ENCODE measurements at regions not wholly inside any gene's neighbourhood (a gene's known extent, or its start where the extent isn't known, plus 50 kb on each side); places are given as distances from the start of the nearest gene placed in this dataset.

DNA sequence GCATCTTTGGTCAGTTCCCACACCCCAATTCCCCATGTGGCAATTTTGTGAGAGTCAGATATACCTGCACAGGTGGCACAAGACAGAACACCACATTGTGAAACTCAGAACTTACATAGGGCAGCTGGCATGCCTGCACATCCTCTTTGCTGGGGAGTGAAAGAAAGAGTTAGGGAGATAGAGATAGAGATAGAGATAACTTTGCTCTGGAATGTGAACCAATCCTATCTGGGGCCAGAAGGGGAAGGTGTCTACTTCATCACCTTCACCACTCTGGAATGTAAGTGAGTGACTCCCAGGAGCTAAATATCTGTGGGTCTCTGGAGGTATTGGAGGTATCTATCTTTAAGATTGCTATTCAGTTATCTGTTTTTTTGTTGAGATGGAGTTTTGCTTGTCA, 289.2 kb downstream of the OGFRL1 start:
- no peaks in the 10 kb centered on the region for H3K36me3 ChIP-seq
- no peak overlapping the region for H3K4me3 ChIP-seq
- H3K9me3 ChIP-seq: no peaks in the 10 kb centered on the region
- DNase-seq: no peak
- H3K27me3 ChIP-seq: no peaks in the 10 kb centered on the region
- intact Hi-C loops (cut with DNase I): no loop called here
- TF ChIP-seq, protein P1, sequence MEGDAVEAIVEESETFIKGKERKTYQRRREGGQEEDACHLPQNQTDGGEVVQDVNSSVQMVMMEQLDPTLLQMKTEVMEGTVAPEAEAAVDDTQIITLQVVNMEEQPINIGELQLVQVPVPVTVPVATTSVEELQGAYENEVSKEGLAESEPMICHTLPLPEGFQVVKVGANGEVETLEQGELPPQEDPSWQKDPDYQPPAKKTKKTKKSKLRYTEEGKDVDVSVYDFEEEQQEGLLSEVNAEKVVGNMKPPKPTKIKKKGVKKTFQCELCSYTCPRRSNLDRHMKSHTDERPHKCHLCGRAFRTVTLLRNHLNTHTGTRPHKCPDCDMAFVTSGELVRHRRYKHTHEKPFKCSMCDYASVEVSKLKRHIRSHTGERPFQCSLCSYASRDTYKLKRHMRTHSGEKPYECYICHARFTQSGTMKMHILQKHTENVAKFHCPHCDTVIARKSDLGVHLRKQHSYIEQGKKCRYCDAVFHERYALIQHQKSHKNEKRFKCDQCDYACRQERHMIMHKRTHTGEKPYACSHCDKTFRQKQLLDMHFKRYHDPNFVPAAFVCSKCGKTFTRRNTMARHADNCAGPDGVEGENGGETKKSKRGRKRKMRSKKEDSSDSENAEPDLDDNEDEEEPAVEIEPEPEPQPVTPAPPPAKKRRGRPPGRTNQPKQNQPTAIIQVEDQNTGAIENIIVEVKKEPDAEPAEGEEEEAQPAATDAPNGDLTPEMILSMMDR (IDR thresholded peaks at IDR 0.05): no peak
- no peak overlapping the region for H3K27ac ChIP-seq
- no peak overlapping the region for H3K9ac ChIP-seq (ENCODE audit: low read depth in 2 of 2, low read length in 2 of 2)
- no peaks in the 10 kb centered on the region for H3K4me1 ChIP-seq

DNA sequence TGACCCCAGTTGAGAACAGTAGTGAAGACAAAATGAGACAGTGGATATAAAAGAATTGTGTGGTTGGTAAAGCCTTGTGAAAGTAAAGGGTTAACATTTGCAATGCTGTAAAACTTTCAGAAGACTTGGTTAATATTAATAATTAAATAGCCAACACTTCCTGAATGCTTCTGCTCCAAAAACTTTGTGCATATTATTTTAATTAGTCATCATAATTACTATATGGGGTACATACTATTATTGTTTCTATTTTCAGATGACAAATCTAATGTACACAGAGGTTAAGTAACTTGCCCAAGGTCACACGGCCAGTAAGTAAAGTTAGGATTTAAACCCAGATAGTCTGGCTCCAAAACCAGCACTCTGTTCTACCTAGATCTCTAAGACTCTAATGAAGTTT, 291.3 kb downstream of the OGFRL1 start:
- DNase-seq: no peak
- Histone ChIP-seq H3K9me3 (no peaks in the 10 kb centered on the region), H3K36me3 (no peaks in the 10 kb centered on the region), H3K9ac (ENCODE audit: low read depth in 2 of 2, low read length in 2 of 2) (no peak overlapping the region), H3K27ac (no peak overlapping the region), H3K4me3 (no peak overlapping the region), H3K4me1 (no peaks in the 10 kb centered on the region), H3K27me3 (no peaks in the 10 kb centered on the region)
- intact Hi-C loops (cut with DNase I): no loop called here
- TF ChIP-seq, protein P1 (IDR thresholded peaks at IDR 0.05): no peak

DNA sequence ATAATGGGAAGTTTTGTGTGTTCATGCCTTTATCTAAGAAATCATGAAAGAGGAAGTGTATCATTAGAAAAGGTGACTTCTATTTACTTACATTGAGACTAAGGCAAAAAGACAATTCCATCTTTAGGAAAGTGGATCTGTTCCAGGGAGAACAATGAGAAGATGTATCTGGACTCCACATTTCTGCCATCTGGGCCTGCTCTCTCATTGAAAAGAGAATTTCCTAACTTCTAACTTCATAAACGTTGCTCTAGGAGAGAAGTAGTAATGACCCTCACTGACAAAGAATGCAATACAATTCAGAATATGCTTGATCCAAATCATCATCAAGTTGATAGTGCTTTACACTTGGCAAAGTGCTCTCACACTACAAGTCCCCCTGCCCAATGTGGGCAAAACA, 294.2 kb downstream of the OGFRL1 start:
- Histone ChIP-seq H3K9ac (ENCODE audit: low read depth in 2 of 2, low read length in 2 of 2) (no peak overlapping the region), H3K4me3 (no peak overlapping the region), H3K27me3 (no peaks in the 10 kb centered on the region), H3K27ac (no peak overlapping the region), H3K36me3 (no peaks in the 10 kb centered on the region), H3K9me3 (no peaks in the 10 kb centered on the region), H3K4me1 (no peaks in the 10 kb centered on the region)
- TF ChIP-seq, protein P1 (IDR thresholded peaks at IDR 0.05): no peak
- no peak for DNase-seq
- intact Hi-C loops (cut with DNase I): no loop called here

DNA sequence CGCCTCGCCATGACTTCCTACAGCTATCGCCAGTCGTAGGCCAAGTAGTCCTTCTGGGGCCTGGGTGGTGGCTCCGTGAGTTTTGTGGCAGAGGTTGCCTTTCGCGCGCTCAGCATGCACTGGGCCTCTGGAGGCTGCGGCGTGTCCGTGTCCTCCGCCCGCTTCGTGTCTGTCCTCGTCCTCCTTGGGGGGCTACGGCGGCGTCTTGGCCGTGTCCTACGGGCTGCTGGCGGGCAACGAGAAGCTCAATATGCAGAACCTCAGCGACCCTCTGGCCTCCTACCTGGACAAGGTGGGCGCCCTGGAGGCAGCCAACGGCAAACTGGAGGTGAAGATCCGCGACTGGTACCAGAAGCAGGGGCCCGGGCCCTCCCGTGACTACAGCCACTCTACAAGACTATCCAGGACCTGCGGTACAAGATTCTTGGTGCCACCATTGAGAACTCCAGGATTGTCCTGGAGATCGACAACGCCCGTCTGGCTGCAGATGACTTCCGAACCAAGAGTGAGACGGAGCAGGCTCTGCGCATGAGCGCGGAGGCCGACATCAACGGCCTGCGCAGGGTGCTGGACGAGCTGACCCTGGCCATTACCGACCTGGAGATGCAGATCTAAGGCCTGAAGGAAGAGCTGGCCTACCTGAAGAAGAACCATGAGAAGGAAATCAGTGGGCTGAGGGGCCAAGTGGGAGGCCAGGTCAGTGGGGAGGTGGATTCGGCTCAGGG, 296.3 kb downstream of the OGFRL1 start:
- TF ChIP-seq, protein P1 (IDR thresholded peaks at IDR 0.05): no peak
- no peak overlapping the region for H3K9ac ChIP-seq (ENCODE audit: low read depth in 2 of 2, low read length in 2 of 2)
- no peaks in the 10 kb centered on the region for H3K4me1 ChIP-seq
- H3K36me3 ChIP-seq: no peaks in the 10 kb centered on the region
- H3K9me3 ChIP-seq: no peaks in the 10 kb centered on the region
- no peak overlapping the region for H3K27ac ChIP-seq
- intact Hi-C loops (cut with DNase I): no loop called here
- H3K4me3 ChIP-seq: no peak overlapping the region
- no peaks in the 10 kb centered on the region for H3K27me3 ChIP-seq
- no peak for DNase-seq

DNA sequence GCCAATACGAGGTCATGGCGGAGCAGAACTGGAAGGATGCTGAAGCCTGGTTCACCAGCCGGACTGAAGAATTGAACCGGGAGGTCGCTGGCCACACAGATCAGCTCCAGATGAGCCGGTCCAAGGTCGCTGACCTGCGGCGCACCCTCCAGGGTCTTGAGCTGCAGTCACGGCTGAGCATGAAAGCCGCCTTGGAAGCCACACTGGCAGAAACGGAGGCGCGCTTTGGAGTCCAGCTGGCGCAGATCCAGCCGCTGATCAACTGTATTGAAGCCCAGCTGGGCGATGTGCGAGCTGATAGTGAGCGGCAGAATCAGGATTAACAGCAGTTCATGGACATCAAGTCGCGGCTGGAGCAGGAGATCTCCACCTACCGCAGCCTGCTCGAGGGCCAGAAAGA, 296.9 kb downstream of the OGFRL1 start:
- H3K27me3 ChIP-seq: no peaks in the 10 kb centered on the region
- no peak overlapping the region for H3K27ac ChIP-seq
- no peak for DNase-seq
- H3K36me3 ChIP-seq: no peaks in the 10 kb centered on the region
- intact Hi-C loops (cut with DNase I): no loop called here
- H3K4me1 ChIP-seq: no peaks in the 10 kb centered on the region
- TF ChIP-seq, protein P1 (IDR thresholded peaks at IDR 0.05): no peak
- no peak overlapping the region for H3K9ac ChIP-seq (ENCODE audit: low read depth in 2 of 2, low read length in 2 of 2)
- no peaks in the 10 kb centered on the region for H3K9me3 ChIP-seq
- H3K4me3 ChIP-seq: no peak overlapping the region
